SK-N-SH (cell line): ENCODE measurements at regions not wholly inside any gene's neighbourhood (a gene's known extent, or its start where the extent isn't known, plus 50 kb on each side); places are given as distances from the start of the nearest gene placed in this dataset.

ENCODE experiments used
- CTCF ChIA-PET: fragments of 300-600, 350-600 bp; formaldehyde crosslinking; extraction: SDS; loops from one replicate; lab custom pipeline; 2021; lab: Yijun Ruan, JAX
- POLR2A ChIA-PET: fragments of 350-600 bp; sonication (Branson Sonifier 250); formaldehyde crosslinking; extraction: SDS; loops from one replicate; lab custom pipeline; 2020; ENCODE audit warnings: antibody characterized with exemption, inconsistent platforms; lab: Yijun Ruan, JAX
- DNase-seq: peaks from one replicate; pipeline ENCODE4 v3.0.0; 2012
- H2AFZ ChIP-seq: fragments of 200-600 bp; sonication (generic); 2 replicates; pipeline ENCODE4 v1.8.1; 2016; ENCODE audit warnings: antibody characterized with exemption, mild to moderate bottlenecking, low read depth
- H3F3A ChIP-seq: fragments of 200-600 bp; sonication (generic); replicated peaks from 2 replicates; pipeline ENCODE3; 2016; ENCODE audit warnings: antibody characterized with exemption, mild to moderate bottlenecking; ENCODE audit not compliant: insufficient read depth
- H3K27ac ChIP-seq, 2 experiments: fragments of 200-500 bp in 1 of 2; fragments of 200-600 bp in 1 of 2; sonication (Bioruptor generic) in 1 of 2; sonication (generic), shearing (Covaris generic) in 1 of 2; 2 replicates each; pipeline versions ENCODE4 v1.5.1 to v1.6.1; 2014 to 2016; ENCODE audit warnings: low read depth in 2 of 2, inconsistent platforms in 1 of 2, low read length in 1 of 2, mild to moderate bottlenecking in 1 of 2, mixed read lengths in 1 of 2
- H3K27me3 ChIP-seq: fragments of 200-600 bp; sonication (generic), shearing (Covaris generic); 2 replicates; pipeline ENCODE4 v1.6.1; 2016; ENCODE audit warnings: mixed run types; ENCODE audit not compliant: insufficient read depth
- H3K36me3 ChIP-seq, 2 experiments: fragments of 200-500 bp in 1 of 2; fragments of 200-600 bp in 1 of 2; sonication (Bioruptor generic) in 1 of 2; sonication (generic) in 1 of 2; replicated peaks in 1 of 2; 2 replicates each; pipeline versions ENCODE3 to v1.5.1; 2014 to 2016; ENCODE audit warnings: low read length in 1 of 2, mild to moderate bottlenecking in 1 of 2; ENCODE audit not compliant: insufficient read depth in 2 of 2, control insufficient read depth in 1 of 2
- H3K4me1 ChIP-seq, 2 experiments: fragments of 200-500 bp in 1 of 2; fragments of 200-600 bp in 1 of 2; sonication (Bioruptor generic) in 1 of 2; sonication (generic), shearing (Covaris generic) in 1 of 2; 2 replicates each; pipeline versions ENCODE4 v1.5.1 to v1.6.1; 2014 to 2016; ENCODE audit warnings: low read depth in 1 of 2, low read length in 1 of 2, mixed run types in 1 of 2; ENCODE audit not compliant: insufficient read depth in 2 of 2, control insufficient read depth in 1 of 2
- H3K4me2 ChIP-seq: fragments of 200-600 bp; sonication (generic), shearing (Covaris generic); 2 replicates; pipeline ENCODE4 v1.6.1; 2017; ENCODE audit warnings: mixed run types
- H3K4me3 ChIP-seq, 2 experiments: fragments of 200-500 bp in 1 of 2; fragments of 200-600 bp in 1 of 2; sonication (Bioruptor generic) in 1 of 2; sonication (generic), shearing (Covaris generic) in 1 of 2; 2 replicates each; pipeline versions ENCODE4 v1.5.1 to v1.8.1; 2014 to 2016; ENCODE audit warnings: low read depth in 2 of 2, inconsistent platforms in 1 of 2, low read length in 1 of 2, mild to moderate bottlenecking in 1 of 2, mixed read lengths in 1 of 2, moderate library complexity in 1 of 2
- H3K79me2 ChIP-seq: fragments of 200-600 bp; sonication (generic); 2 replicates; pipeline ENCODE4 v1.8.1; 2017; ENCODE audit warnings: mild to moderate bottlenecking; ENCODE audit not compliant: insufficient read depth
- H3K9ac ChIP-seq: fragments of 200-600 bp; sonication (generic); 2 replicates; pipeline ENCODE4 v1.6.1; 2017; ENCODE audit warnings: mixed run types
- H3K9me2 ChIP-seq: fragments of 200-600 bp; sonication (generic); 2 replicates; pipeline ENCODE4 v1.6.1; 2017; ENCODE audit warnings: mixed run types
- H3K9me3 ChIP-seq: fragments of 200-600 bp; sonication (generic); 2 replicates; pipeline ENCODE4 v1.6.1; 2017; ENCODE audit warnings: mixed run types, mild to moderate bottlenecking, moderate library complexity
- H4K20me1 ChIP-seq: fragments of 200-600 bp; sonication (generic); 2 replicates; pipeline ENCODE4 v1.6.1; 2017; ENCODE audit warnings: mild to moderate bottlenecking, mixed run types; ENCODE audit not compliant: insufficient read depth
- CHD2 ChIP-seq: fragments of 150-350 bp; IDR thresholded peaks from 2 replicates; pipeline ENCODE4 v1.6.1; 2018; ENCODE audit warnings: low read length; ENCODE audit not compliant: partially characterized antibody
- ELF1 ChIP-seq: IDR thresholded peaks from 2 replicates; pipeline ENCODE4 v1.4.0; 2012
- EZH2phosphoT487 ChIP-seq: fragments of 200-600 bp; sonication (generic); IDR thresholded peaks from 2 replicates; pipeline ENCODE4 v1.6.1; 2017; ENCODE audit warnings: low read depth, mixed run types, mild to moderate bottlenecking, antibody characterized with exemption, moderate library complexity, borderline replicate concordance
- FOXJ3 ChIP-seq: sonication (generic); formaldehyde crosslinking; IDR thresholded peaks from 2 replicates; pipeline ENCODE4 v1.5.1; 2020; ENCODE audit warnings: mild to moderate bottlenecking, missing genetic modification reagents
- FOXM1 ChIP-seq: IDR thresholded peaks from 2 replicates; pipeline ENCODE4 v1.4.0; 2012; ENCODE audit warnings: low read depth, mild to moderate bottlenecking
- JUND ChIP-seq: IDR thresholded peaks from 2 replicates; pipeline ENCODE4 v1.4.0; 2012
- MAX ChIP-seq: IDR thresholded peaks from 2 replicates; pipeline ENCODE4 v1.4.0; 2012; ENCODE audit warnings: low read depth
- MEF2A ChIP-seq: IDR thresholded peaks from 2 replicates; pipeline ENCODE4 v1.4.0; 2012; ENCODE audit warnings: low read depth, borderline replicate concordance
- RCOR1 ChIP-seq: fragments of 150-350 bp; IDR thresholded peaks from 2 replicates; pipeline ENCODE4 v1.6.1; 2017; ENCODE audit warnings: antibody characterized with exemption, low read length
- RFX5 ChIP-seq: IDR thresholded peaks from 2 replicates; pipeline ENCODE4 v1.6.1; 2012; ENCODE audit warnings: mild to moderate bottlenecking, improper control_type of control experiment, low read length
- RXRA ChIP-seq: IDR thresholded peaks from 2 replicates; pipeline ENCODE4 v1.4.0; 2012; ENCODE audit warnings: low read depth, mild to moderate bottlenecking, borderline replicate concordance
- SMC3 ChIP-seq: IDR thresholded peaks from 2 replicates; pipeline ENCODE4 v1.6.1; 2012; ENCODE audit warnings: low read depth, low read length, improper control_type of control experiment
- TCF12 ChIP-seq: IDR thresholded peaks from 2 replicates; pipeline ENCODE4 v1.4.0; 2012
- WGBS: methylation state at CpG from one replicate; pipeline ENCODE4 v1.1.6; 2017; ENCODE audit warnings: low lambda C conversion rate; 5-methylcytosine and 5-hydroxymethylcytosine counted together
- TF ChIP-seq, protein P1 (sequence below): IDR thresholded peaks from 2 replicates; pipeline ENCODE4 v1.4.0; 2012; ENCODE audit warnings: low read depth, borderline replicate concordance
- TF ChIP-seq, protein P2 (sequence below): IDR thresholded peaks from 2 replicates; pipeline ENCODE4 v1.4.0; 2012; ENCODE audit warnings: low read depth, borderline replicate concordance

GRCh38 chr14:94964931-94965330 lies 192.4 kb downstream of the DICER1 start:
- Histone ChIP-seq H4K20me1 (no peaks in the 10 kb centered on the region), H3F3A (no peaks in the 10 kb centered on the region), H2AFZ (no peak overlapping the region), H3K27ac (no peak overlapping the region), H3K79me2 (no peaks in the 10 kb centered on the region), H3K27me3 (no peaks in the 10 kb centered on the region; the same call in 1 of the 2 replicates), H3K9me2 (no peaks in the 10 kb centered on the region), H3K4me1 (no peaks in the 10 kb centered on the region), H3K9ac (no peak overlapping the region), H3K4me2 (no peak overlapping the region), H3K36me3 (no peaks in the 10 kb centered on the region), H3K4me3 (no peak overlapping the region), H3K9me3 (no peaks in the 10 kb centered on the region)
- ChIA-PET POLR2A (no interaction called here), CTCF (interaction anchor here (1.0 kb wide), 1 partner anchor 24 kb away, joined by 3 read pairs; no protein-coding TSS in a partner anchor)
- 44% methylated on average over 6 of the region's 7 CpGs for WGBS
- no peak for DNase-seq
- no peak for TF ChIP-seq MEF2A

GRCh38 chr14:94964181-94964580 lies 193.1 kb downstream of the DICER1 start:
- no peaks in the 10 kb centered on the region for H3K9me3 ChIP-seq
- no peak for DNase-seq
- H3K4me2 ChIP-seq: no peak overlapping the region
- H3K4me1 ChIP-seq: no peaks in the 10 kb centered on the region
- H3F3A ChIP-seq: no peaks in the 10 kb centered on the region
- ChIA-PET CTCF (interaction anchor here (1.0 kb wide), 1 partner anchor 23 kb away, joined by 3 read pairs; no protein-coding TSS in a partner anchor), POLR2A (no interaction called here)
- H3K79me2 ChIP-seq: no peaks in the 10 kb centered on the region
- no peak overlapping the region for H3K27ac ChIP-seq
- H3K4me3 ChIP-seq: no peak overlapping the region
- H2AFZ ChIP-seq: no peak overlapping the region
- no peaks in the 10 kb centered on the region for H4K20me1 ChIP-seq
- no peaks in the 10 kb centered on the region for H3K27me3 ChIP-seq
- H3K36me3 ChIP-seq: no peaks in the 10 kb centered on the region
- TF ChIP-seq FOXM1 (no peak), RCOR1 (no peak), RXRA (no peak), TCF12 (no peak), MAX (no peak), ELF1 (no peak), MEF2A (no peak)
- TF ChIP-seq, protein P1, sequence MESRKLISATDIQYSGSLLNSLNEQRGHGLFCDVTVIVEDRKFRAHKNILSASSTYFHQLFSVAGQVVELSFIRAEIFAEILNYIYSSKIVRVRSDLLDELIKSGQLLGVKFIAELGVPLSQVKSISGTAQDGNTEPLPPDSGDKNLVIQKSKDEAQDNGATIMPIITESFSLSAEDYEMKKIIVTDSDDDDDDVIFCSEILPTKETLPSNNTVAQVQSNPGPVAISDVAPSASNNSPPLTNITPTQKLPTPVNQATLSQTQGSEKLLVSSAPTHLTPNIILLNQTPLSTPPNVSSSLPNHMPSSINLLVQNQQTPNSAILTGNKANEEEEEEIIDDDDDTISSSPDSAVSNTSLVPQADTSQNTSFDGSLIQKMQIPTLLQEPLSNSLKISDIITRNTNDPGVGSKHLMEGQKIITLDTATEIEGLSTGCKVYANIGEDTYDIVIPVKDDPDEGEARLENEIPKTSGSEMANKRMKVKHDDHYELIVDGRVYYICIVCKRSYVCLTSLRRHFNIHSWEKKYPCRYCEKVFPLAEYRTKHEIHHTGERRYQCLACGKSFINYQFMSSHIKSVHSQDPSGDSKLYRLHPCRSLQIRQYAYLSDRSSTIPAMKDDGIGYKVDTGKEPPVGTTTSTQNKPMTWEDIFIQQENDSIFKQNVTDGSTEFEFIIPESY: no peak
- TF ChIP-seq, protein P2, sequence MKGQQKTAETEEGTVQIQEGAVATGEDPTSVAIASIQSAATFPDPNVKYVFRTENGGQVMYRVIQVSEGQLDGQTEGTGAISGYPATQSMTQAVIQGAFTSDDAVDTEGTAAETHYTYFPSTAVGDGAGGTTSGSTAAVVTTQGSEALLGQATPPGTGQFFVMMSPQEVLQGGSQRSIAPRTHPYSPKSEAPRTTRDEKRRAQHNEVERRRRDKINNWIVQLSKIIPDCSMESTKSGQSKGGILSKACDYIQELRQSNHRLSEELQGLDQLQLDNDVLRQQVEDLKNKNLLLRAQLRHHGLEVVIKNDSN: no peak
- WGBS: 37% methylated on average over 3 of the region's 3 CpGs
- no peaks in the 10 kb centered on the region for H3K9me2 ChIP-seq
- no peak overlapping the region for H3K9ac ChIP-seq

DNA sequence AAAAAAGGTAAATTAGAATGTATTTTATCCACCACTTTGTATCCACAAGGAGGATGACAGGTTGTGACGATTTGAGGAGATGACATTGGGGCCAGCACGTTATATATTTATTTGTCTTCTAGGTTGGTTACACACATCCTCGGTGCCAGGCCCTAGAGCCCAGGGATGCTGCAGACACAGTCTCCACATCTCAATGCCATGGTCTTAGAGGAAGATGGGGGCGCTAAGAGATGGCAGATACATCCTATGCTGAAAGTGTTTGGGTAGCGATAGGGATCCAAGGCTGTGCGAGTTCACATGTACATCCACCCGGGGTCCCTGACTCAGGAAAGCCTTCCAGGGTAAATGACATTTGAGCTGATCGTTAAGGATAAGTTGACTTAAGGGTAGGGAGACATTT lies 193.1 kb upstream of the GSC start:
- no peak overlapping the region for H2AFZ ChIP-seq
- no peak overlapping the region for H3K9ac ChIP-seq
- no peaks in the 10 kb centered on the region for H4K20me1 ChIP-seq
- no peaks in the 10 kb centered on the region for H3K9me3 ChIP-seq
- CTCF ChIA-PET: no interaction called here
- TF ChIP-seq RFX5: no peak
- no peak for TF ChIP-seq EZH2phosphoT487
- no peak for TF ChIP-seq CHD2
- TF ChIP-seq RCOR1: no peak
- TF ChIP-seq FOXJ3 (CRISPR knock-in tag): no peak
- TF ChIP-seq SMC3: no peak
- no peak for TF ChIP-seq TCF12
- TF ChIP-seq MAX: no peak
- TF ChIP-seq, protein P1: no peak
- TF ChIP-seq JUND: no peak
- TF ChIP-seq ELF1: no peak
- no peak for DNase-seq
- H3K4me2 ChIP-seq: no peak overlapping the region
- H3K4me1 ChIP-seq: no peaks in the 10 kb centered on the region
- 53% methylated on average over 8 of the region's 8 CpGs for WGBS
- H3K27ac ChIP-seq: no peak overlapping the region
- no peaks in the 10 kb centered on the region for H3F3A ChIP-seq
- no peaks in the 10 kb centered on the region for H3K27me3 ChIP-seq
- H3K36me3 ChIP-seq: no peaks in the 10 kb centered on the region
- H3K9me2 ChIP-seq: no peaks in the 10 kb centered on the region
- no peaks in the 10 kb centered on the region for H3K79me2 ChIP-seq
- POLR2A ChIA-PET: no interaction called here
- no peak overlapping the region for H3K4me3 ChIP-seq
